HepG2 (cell line): ENCODE measurements at regions not wholly inside any gene's neighbourhood (a gene's known extent, or its start where the extent isn't known, plus 50 kb on each side); places are given as distances from the start of the nearest gene placed in this dataset.

Source experiments
- ATF7 ChIP-seq, 2 experiments: fragments of 450-650 bp in 1 of 2; sonication (generic) in 1 of 2; formaldehyde crosslinking in 1 of 2; IDR thresholded peaks; 2 replicates each; pipeline versions ENCODE4 v1.4.0 to v1.6.1; 2016 to 2020; ENCODE audit warnings: antibody characterized with exemption in 1 of 2, mild to moderate bottlenecking in 1 of 2, missing genetic modification reagents in 1 of 2
- CBFB ChIP-seq: sonication (generic); formaldehyde crosslinking; IDR thresholded peaks from 2 replicates; pipeline ENCODE4 v1.4.0; 2020; ENCODE audit warnings: missing genetic modification reagents
- FOXK1 ChIP-seq: sonication (generic); formaldehyde crosslinking; IDR thresholded peaks from 2 replicates; pipeline ENCODE4 v1.4.0; 2020; ENCODE audit warnings: low read depth, missing genetic modification reagents, borderline replicate concordance
- JUND ChIP-seq: sonication (generic); formaldehyde crosslinking; IDR thresholded peaks from 2 replicates; pipeline ENCODE4 v1.8.0; 2022; ENCODE audit warnings: mild to moderate bottlenecking, missing genetic modification reagents
- NFKB2 ChIP-seq: sonication (generic); formaldehyde crosslinking; IDR thresholded peaks from 2 replicates; pipeline ENCODE4 v1.4.0; 2020; ENCODE audit warnings: missing genetic modification reagents, borderline replicate concordance
- PHF21A ChIP-seq: sonication (generic); formaldehyde crosslinking; IDR thresholded peaks from 2 replicates; pipeline ENCODE4 v1.5.0; 2020; ENCODE audit warnings: mild to moderate bottlenecking, missing genetic modification reagents
- POGZ ChIP-seq: sonication (generic); formaldehyde crosslinking; IDR thresholded peaks from 2 replicates; pipeline ENCODE4 v1.4.0; 2020; ENCODE audit warnings: mild to moderate bottlenecking, missing genetic modification reagents
- PTBP1 ChIP-seq: fragments of 200-400 bp; formaldehyde crosslinking; IDR thresholded peaks from 2 replicates; pipeline ENCODE4 v1.6.1; 2018; ENCODE audit warnings: low read length, low read depth; ENCODE audit not compliant: poor library complexity, severe bottlenecking
- RBM22 ChIP-seq: fragments of 200-400 bp; formaldehyde crosslinking; optimal IDR thresholded peaks from 2 replicates; pipeline ENCODE3; 2017; ENCODE audit warnings: mild to moderate bottlenecking, low read length, moderate library complexity
- REPIN1 ChIP-seq: sonication (generic); formaldehyde crosslinking; IDR thresholded peaks from 2 replicates; pipeline ENCODE4 v1.8.0; 2022; ENCODE audit warnings: missing genetic modification reagents, low read depth, mild to moderate bottlenecking, borderline replicate concordance
- SP2 ChIP-seq: sonication (generic); formaldehyde crosslinking; IDR thresholded peaks from 2 replicates; pipeline ENCODE4 v1.5.1; 2020; ENCODE audit warnings: mild to moderate bottlenecking, missing genetic modification reagents
- ZBTB20 ChIP-seq: sonication (generic); formaldehyde crosslinking; IDR thresholded peaks from 2 replicates; pipeline ENCODE4 v1.8.1; 2023; ENCODE audit warnings: missing genetic modification reagents, low read depth, mild to moderate bottlenecking, borderline replicate concordance
- ZFP36L2 ChIP-seq: sonication (generic); formaldehyde crosslinking; IDR thresholded peaks from 2 replicates; pipeline ENCODE4 v1.4.0; 2020; ENCODE audit warnings: missing genetic modification reagents
- ZMYM2 ChIP-seq: sonication (generic); formaldehyde crosslinking; IDR thresholded peaks from 2 replicates; pipeline ENCODE4 v1.8.0; 2022; ENCODE audit warnings: mild to moderate bottlenecking, missing genetic modification reagents
- ZNF44 ChIP-seq: sonication (generic); formaldehyde crosslinking; IDR thresholded peaks from 2 replicates; pipeline ENCODE4 v1.5.1; 2020; ENCODE audit warnings: mild to moderate bottlenecking, missing genetic modification reagents
- ZNF562 ChIP-seq: sonication (generic); formaldehyde crosslinking; IDR thresholded peaks from 2 replicates; pipeline ENCODE4 v1.8.0; 2022; ENCODE audit warnings: missing genetic modification reagents, borderline replicate concordance
- ZNF563 ChIP-seq: sonication (generic); formaldehyde crosslinking; IDR thresholded peaks from 2 replicates; pipeline ENCODE4 v1.8.0; 2022; ENCODE audit warnings: mild to moderate bottlenecking, moderate library complexity, missing genetic modification reagents
- ZNF609 ChIP-seq: sonication (generic); formaldehyde crosslinking; IDR thresholded peaks from 2 replicates; pipeline ENCODE4 v1.4.0; 2020; ENCODE audit warnings: mild to moderate bottlenecking, missing genetic modification reagents, borderline replicate concordance
- TF ChIP-seq, protein P1 (sequence below): IDR thresholded peaks from 2 replicates; pipeline ENCODE4 v1.6.1; 2016; ENCODE audit warnings: low read depth
- TF ChIP-seq, protein P2 (sequence below): sonication (generic); formaldehyde crosslinking; IDR thresholded peaks from 2 replicates; pipeline ENCODE4 v1.8.0; 2022; ENCODE audit warnings: mild to moderate bottlenecking, missing genetic modification reagents
- TF ChIP-seq, protein P3 (sequence below): sonication (generic); formaldehyde crosslinking; IDR thresholded peaks from 2 replicates; pipeline ENCODE4 v1.5.1; 2020; ENCODE audit warnings: mild to moderate bottlenecking, missing genetic modification reagents, moderate library complexity
- TF ChIP-seq, protein P4 (sequence below): sonication (generic); formaldehyde crosslinking; IDR thresholded peaks from 2 replicates; pipeline ENCODE4 v1.8.1; 2023; ENCODE audit warnings: mild to moderate bottlenecking, missing genetic modification reagents

GRCh38 chr22:27627444-27627833 is 174.1 kb downstream of the MN1 start (continued):
- TF ChIP-seq ZMYM2 (no peak), ZNF609 (CRISPR knock-in tag) (no peak), ZNF44 (CRISPR knock-in tag) (no peak), FOXK1 (CRISPR knock-in tag) (0 out of 2 replicates have a peak, but pooled peaks have one; percentile 46), RBM22 (no peak), JUND (CRISPR knock-in tag) (no peak), CBFB (no peak), PHF21A (no peak), ZNF562 (no peak), ZBTB20 (no peak), SP2 (CRISPR knock-in tag) (no peak), ZNF563 (no peak), ATF7 (IDR thresholded peaks at IDR 0.05) (peak; percentile 66), ATF7 (CRISPR knock-in tag; IDR thresholded peaks at IDR 0.05) (peak; percentile 81; the same call in 1 of the 2 replicates), ZFP36L2 (no peak), NFKB2 (CRISPR knock-in tag) (no peak), REPIN1 (CRISPR knock-in tag) (no peak), POGZ (CRISPR knock-in tag) (no peak), PTBP1 (no peak)
- TF ChIP-seq, protein P1, sequence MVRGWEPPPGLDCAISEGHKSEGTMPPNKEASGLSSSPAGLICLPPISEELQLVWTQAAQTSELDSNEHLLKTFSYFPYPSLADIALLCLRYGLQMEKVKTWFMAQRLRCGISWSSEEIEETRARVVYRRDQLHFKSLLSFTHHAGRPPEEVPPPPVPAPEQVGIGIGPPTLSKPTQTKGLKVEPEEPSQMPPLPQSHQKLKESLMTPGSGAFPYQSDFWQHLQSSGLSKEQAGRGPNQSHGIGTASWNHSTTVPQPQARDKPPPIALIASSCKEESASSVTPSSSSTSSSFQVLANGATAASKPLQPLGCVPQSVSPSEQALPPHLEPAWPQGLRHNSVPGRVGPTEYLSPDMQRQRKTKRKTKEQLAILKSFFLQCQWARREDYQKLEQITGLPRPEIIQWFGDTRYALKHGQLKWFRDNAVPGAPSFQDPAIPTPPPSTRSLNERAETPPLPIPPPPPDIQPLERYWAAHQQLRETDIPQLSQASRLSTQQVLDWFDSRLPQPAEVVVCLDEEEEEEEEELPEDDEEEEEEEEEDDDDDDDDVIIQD (CRISPR knock-in tag): no peak
- TF ChIP-seq, protein P2, sequence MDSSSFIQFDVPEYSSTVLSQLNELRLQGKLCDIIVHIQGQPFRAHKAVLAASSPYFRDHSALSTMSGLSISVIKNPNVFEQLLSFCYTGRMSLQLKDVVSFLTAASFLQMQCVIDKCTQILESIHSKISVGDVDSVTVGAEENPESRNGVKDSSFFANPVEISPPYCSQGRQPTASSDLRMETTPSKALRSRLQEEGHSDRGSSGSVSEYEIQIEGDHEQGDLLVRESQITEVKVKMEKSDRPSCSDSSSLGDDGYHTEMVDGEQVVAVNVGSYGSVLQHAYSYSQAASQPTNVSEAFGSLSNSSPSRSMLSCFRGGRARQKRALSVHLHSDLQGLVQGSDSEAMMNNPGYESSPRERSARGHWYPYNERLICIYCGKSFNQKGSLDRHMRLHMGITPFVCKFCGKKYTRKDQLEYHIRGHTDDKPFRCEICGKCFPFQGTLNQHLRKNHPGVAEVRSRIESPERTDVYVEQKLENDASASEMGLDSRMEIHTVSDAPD (CRISPR knock-in tag): no peak
- TF ChIP-seq, protein P3, sequence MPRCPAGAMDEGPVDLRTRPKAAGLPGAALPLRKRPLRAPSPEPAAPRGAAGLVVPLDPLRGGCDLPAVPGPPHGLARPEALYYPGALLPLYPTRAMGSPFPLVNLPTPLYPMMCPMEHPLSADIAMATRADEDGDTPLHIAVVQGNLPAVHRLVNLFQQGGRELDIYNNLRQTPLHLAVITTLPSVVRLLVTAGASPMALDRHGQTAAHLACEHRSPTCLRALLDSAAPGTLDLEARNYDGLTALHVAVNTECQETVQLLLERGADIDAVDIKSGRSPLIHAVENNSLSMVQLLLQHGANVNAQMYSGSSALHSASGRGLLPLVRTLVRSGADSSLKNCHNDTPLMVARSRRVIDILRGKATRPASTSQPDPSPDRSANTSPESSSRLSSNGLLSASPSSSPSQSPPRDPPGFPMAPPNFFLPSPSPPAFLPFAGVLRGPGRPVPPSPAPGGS (CRISPR knock-in tag): no peak
- TF ChIP-seq, protein P4, sequence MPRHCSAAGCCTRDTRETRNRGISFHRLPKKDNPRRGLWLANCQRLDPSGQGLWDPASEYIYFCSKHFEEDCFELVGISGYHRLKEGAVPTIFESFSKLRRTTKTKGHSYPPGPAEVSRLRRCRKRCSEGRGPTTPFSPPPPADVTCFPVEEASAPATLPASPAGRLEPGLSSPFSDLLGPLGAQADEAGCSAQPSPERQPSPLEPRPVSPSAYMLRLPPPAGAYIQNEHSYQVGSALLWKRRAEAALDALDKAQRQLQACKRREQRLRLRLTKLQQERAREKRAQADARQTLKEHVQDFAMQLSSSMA: no peak
